Trophoblast cell (in vitro differentiated cells and primary cell): ENCODE measurements at regions not wholly inside any gene's neighbourhood (a gene's known extent, or its start where the extent isn't known, plus 50 kb on each side); places are given as distances from the start of the nearest gene placed in this dataset.
"Not testable (repeated sequence)": the region's sequence is repeated elsewhere in the genome, so short reads cannot be mapped to it uniquely, and the experiment has no call there.

Experiments used
- DNase-seq, 2 donors: peaks; one replicate each; pipeline ENCODE4 v3.0.0-alpha.2; 2016
- H2AFZ ChIP-seq: 2 replicates; pipeline ENCODE4 v1.6.1; 2013; ENCODE audit warnings: low read length, moderate library complexity, mild to moderate bottlenecking; ENCODE audit not compliant: insufficient read depth, poor library complexity
- H2AK5ac ChIP-seq: 2 replicates; pipeline ENCODE4 v1.6.1; 2013; ENCODE audit warnings: mild to moderate bottlenecking, low read length
- H2BK120ac ChIP-seq: 2 replicates; pipeline ENCODE4 v1.6.1; 2013; ENCODE audit warnings: low read length, mild to moderate bottlenecking, moderate library complexity; ENCODE audit not compliant: insufficient read depth, poor library complexity
- H2BK12ac ChIP-seq: 2 replicates; pipeline ENCODE4 v1.6.1; 2013; ENCODE audit warnings: mild to moderate bottlenecking, low read length, moderate library complexity
- H2BK5ac ChIP-seq: 2 replicates; pipeline ENCODE4 v1.6.1; 2013; ENCODE audit warnings: low read length, low read depth, moderate library complexity, mild to moderate bottlenecking; ENCODE audit not compliant: poor library complexity
- H3K14ac ChIP-seq: 2 replicates; pipeline ENCODE4 v1.6.1; 2013; ENCODE audit warnings: mild to moderate bottlenecking, low read length
- H3K18ac ChIP-seq: 2 replicates; pipeline ENCODE4 v1.6.1; 2013; ENCODE audit warnings: mild to moderate bottlenecking, low read length
- H3K23ac ChIP-seq: 2 replicates; pipeline ENCODE4 v1.6.1; 2013; ENCODE audit warnings: low read length
- H3K27ac ChIP-seq: 2 replicates; pipeline ENCODE4 v1.5.1; 2013; ENCODE audit warnings: low read depth, mild to moderate bottlenecking, inconsistent platforms, low read length, moderate library complexity
- H3K27me3 ChIP-seq: 2 replicates; pipeline ENCODE4 v1.6.1; 2013; ENCODE audit warnings: inconsistent platforms, mild to moderate bottlenecking, low read length, moderate library complexity; ENCODE audit not compliant: insufficient read depth
- H3K36me3 ChIP-seq, 2 experiments: 1 replicate in 1 of 2; 2 replicates in 1 of 2; pipeline ENCODE4 v1.6.1; 2013; ENCODE audit warnings: low read length in 2 of 2, mild to moderate bottlenecking in 2 of 2, moderate library complexity in 1 of 2; ENCODE audit not compliant: insufficient read depth in 2 of 2, control insufficient read depth in 1 of 2
- H3K4ac ChIP-seq: 2 replicates; pipeline ENCODE4 v1.6.1; 2013; ENCODE audit warnings: low read depth, mild to moderate bottlenecking, low read length, moderate library complexity
- H3K4me1 ChIP-seq, 2 experiments: 1 replicate in 1 of 2; 2 replicates in 1 of 2; pipeline ENCODE4 v1.6.1; 2013; ENCODE audit warnings: low read length in 2 of 2, mild to moderate bottlenecking in 2 of 2, moderate library complexity in 1 of 2; ENCODE audit not compliant: insufficient read depth in 2 of 2, control insufficient read depth in 1 of 2
- H3K4me2 ChIP-seq: 2 replicates; pipeline ENCODE4 v1.6.1; 2013; ENCODE audit warnings: inconsistent platforms, mild to moderate bottlenecking, low read length, moderate library complexity
- H3K4me3 ChIP-seq: 2 replicates; pipeline ENCODE4 v1.5.1; 2013; ENCODE audit warnings: mild to moderate bottlenecking, low read depth, low read length, inconsistent platforms
- H3K79me1 ChIP-seq: one replicate; pipeline ENCODE4 v1.6.1; 2013; ENCODE audit warnings: low read length
- H3K79me2 ChIP-seq: 2 replicates; pipeline ENCODE4 v1.6.1; 2013; ENCODE audit warnings: low read length, mild to moderate bottlenecking; ENCODE audit not compliant: control insufficient read depth, insufficient read depth, poor library complexity
- H3K9ac ChIP-seq: 2 replicates; pipeline ENCODE4 v1.6.1; 2013; ENCODE audit warnings: mild to moderate bottlenecking, low read length
- H3K9me3 ChIP-seq: 2 replicates; pipeline ENCODE4 v1.6.1; 2013; ENCODE audit warnings: low read depth, mild to moderate bottlenecking, control low read depth, inconsistent platforms, low read length; ENCODE audit not compliant: insufficient read depth
- H4K12ac ChIP-seq: 2 replicates; pipeline ENCODE4 v1.6.1; 2013; ENCODE audit warnings: low read depth, mild to moderate bottlenecking, low read length, moderate library complexity
- H4K8ac ChIP-seq: 2 replicates; pipeline ENCODE4 v1.6.1; 2013; ENCODE audit warnings: low read depth, mild to moderate bottlenecking, low read length, moderate library complexity
- H4K91ac ChIP-seq: one replicate; pipeline ENCODE4 v1.6.1; 2013; ENCODE audit warnings: low read depth, mild to moderate bottlenecking, low read length, moderate library complexity
- WGBS: extraction: QIAGEN DNeasy Blood & Tissue Kit; methylation state at CpG from one replicate; pipeline ENCODE4 v1.1.7; 2013; ENCODE audit warnings: missing lambda C conversion rate; ENCODE audit not compliant: insufficient read length, insufficient coverage; ENCODE audit errors: extremely low coverage; 5-methylcytosine and 5-hydroxymethylcytosine counted together

GRCh38 chr5:17416374-17416773 lies 81.7 kb upstream of the TAF11L2 start:
- not testable (repeated sequence) for H4K91ac ChIP-seq, H3K4ac ChIP-seq, H2BK12ac ChIP-seq, H3K79me2 ChIP-seq, H3K4me3 ChIP-seq, H3K18ac ChIP-seq, H3K4me1 ChIP-seq, H3K79me1 ChIP-seq, DNase-seq, H3K27me3 ChIP-seq, H3K27ac ChIP-seq, H2BK5ac ChIP-seq, H3K9ac ChIP-seq, H3K36me3 ChIP-seq, H3K4me2 ChIP-seq, H4K12ac ChIP-seq, H2AK5ac ChIP-seq, H3K14ac ChIP-seq, H2BK120ac ChIP-seq, H4K8ac ChIP-seq, H3K23ac ChIP-seq, H3K9me3 ChIP-seq, H2AFZ ChIP-seq
- no CpG with 5 or more reads among the region's 4 CpGs for WGBS

GRCh38 chr5:17424674-17425073 lies 73.4 kb upstream of the TAF11L2 start:
- H4K91ac ChIP-seq, result no peak overlapping the region
- no peak for DNase-seq
- WGBS, result no CpG with 5 or more reads among the region's 12 CpGs

GRCh38 chr5:17425385-17426070 lies 72.5 kb upstream of the TAF11L2 start:
- WGBS, result no CpG with 5 or more reads among the region's 8 CpGs
- H3K4ac ChIP-seq, result no peak overlapping the region
- H3K14ac ChIP-seq, result no peak overlapping the region
- H2AFZ ChIP-seq, result no peak overlapping the region
- H3K4me3 ChIP-seq, result no peak overlapping the region
- H4K91ac ChIP-seq, result no peak overlapping the region
- H3K36me3 ChIP-seq, result no peaks in the 10 kb centered on the region
- H3K18ac ChIP-seq, result no peak overlapping the region
- H3K79me1 ChIP-seq, result peaks cover 1% of the 10 kb centered on the region
- H2BK120ac ChIP-seq, result no peak overlapping the region
- H3K9me3 ChIP-seq, result no peaks in the 10 kb centered on the region
- H3K27me3 ChIP-seq, result no peaks in the 10 kb centered on the region
- H3K27ac ChIP-seq, result no peak overlapping the region
- H3K4me1 ChIP-seq, result peaks cover 9 to 11% of the 10 kb centered on the region in 2 experiments
- no peak overlapping the region for H2AK5ac ChIP-seq
- no peak overlapping the region for H3K4me2 ChIP-seq
- H3K23ac ChIP-seq, result no peak overlapping the region
- H4K8ac ChIP-seq, result no peak overlapping the region
- DNase-seq, result no peak
- no peak overlapping the region for H2BK12ac ChIP-seq
- no peaks in the 10 kb centered on the region for H3K79me2 ChIP-seq
- no peak overlapping the region for H4K12ac ChIP-seq
- H3K9ac ChIP-seq, result no peak overlapping the region
- no peak overlapping the region for H2BK5ac ChIP-seq

More at GRCh38 chr5:17424674-17425073, 73.4 kb upstream of the TAF11L2 start:
- H3K79me2 ChIP-seq, result no peaks in the 10 kb centered on the region
- H2BK12ac ChIP-seq, result no peak overlapping the region
- no peak overlapping the region for H3K4ac ChIP-seq
- no peak overlapping the region for H3K4me2 ChIP-seq
- H2AK5ac ChIP-seq, result no peak overlapping the region
- no peak overlapping the region for H3K4me3 ChIP-seq
- H4K12ac ChIP-seq, result no peak overlapping the region
- H3K36me3 ChIP-seq, result no peaks in the 10 kb centered on the region
- no peak overlapping the region for H3K27ac ChIP-seq
- H4K8ac ChIP-seq, result no peak overlapping the region
- no peaks in the 10 kb centered on the region for H3K27me3 ChIP-seq
- H3K14ac ChIP-seq, result no peak overlapping the region
- peaks cover 1% of the 10 kb centered on the region for H3K79me1 ChIP-seq
- H3K9me3 ChIP-seq, result no peaks in the 10 kb centered on the region
- H2BK5ac ChIP-seq, result no peak overlapping the region
- H3K4me1 ChIP-seq, result peaks cover under 1 to 5% of the 10 kb centered on the region in 2 experiments
- no peak overlapping the region for H3K23ac ChIP-seq
- H2AFZ ChIP-seq, result no peak overlapping the region
- H3K18ac ChIP-seq, result no peak overlapping the region
- no peak overlapping the region for H2BK120ac ChIP-seq
- H3K9ac ChIP-seq, result no peak overlapping the region

GRCh38 chr5:17426104-17426749 lies 71.8 kb upstream of the TAF11L2 start:
- Histone ChIP-seq H4K8ac (no peak overlapping the region), H3K4me1 (peaks cover 10 to 12% of the 10 kb centered on the region in 2 experiments), H3K9ac (no peak overlapping the region), H2BK5ac (no peak overlapping the region), H3K79me2 (no peaks in the 10 kb centered on the region), H3K14ac (no peak overlapping the region), H2BK12ac (no peak overlapping the region), H4K91ac (no peak overlapping the region), H3K18ac (no peak overlapping the region), H2AFZ (no peak overlapping the region), H2AK5ac (no peak overlapping the region), H4K12ac (no peak overlapping the region), H3K79me1 (peaks cover 1% of the 10 kb centered on the region), H3K27me3 (no peaks in the 10 kb centered on the region), H3K4ac (no peak overlapping the region), H3K23ac (no peak overlapping the region), H2BK120ac (no peak overlapping the region), H3K36me3 (no peaks in the 10 kb centered on the region), H3K4me3 (no peak overlapping the region), H3K27ac (no peak overlapping the region), H3K4me2 (no peak overlapping the region), H3K9me3 (no peaks in the 10 kb centered on the region)
- DNase-seq, result peak in 1 of 2 donors; percentile 49
- WGBS, result no CpG with 5 or more reads among the region's 2 CpGs
